ENCODE measurements at regions not wholly inside any gene's neighbourhood (a gene's known extent, or its start where the extent isn't known, plus 50 kb on each side); places are given as distances from the start of the nearest gene placed in this dataset.

GRCh38 chr16:5603836-5604235 is 506.2 kb upstream of the EEF2KMT start:
- Histone ChIP-seq H3K9ac (ENCODE audit: low read length) (no peak overlapping the region), H3K18ac (ENCODE audit: low read length) (no peak overlapping the region), H3K79me2 (ENCODE audit: control insufficient read depth, insufficient read depth, low read length, poor library complexity) (no peaks in the 10 kb centered on the region), H4K12ac (ENCODE audit: low read depth, low read length) (no peak overlapping the region), H3K27me3 (ENCODE audit: insufficient read depth, low read length) (no peaks in the 10 kb centered on the region), H2AK5ac (ENCODE audit: low read length) (no peak overlapping the region), H3K4me3 (ENCODE audit: low read depth, low read length) (no peak overlapping the region), H4K91ac (ENCODE audit: low read depth, low read length) (no peak overlapping the region), H2AFZ (ENCODE audit: insufficient read depth, low read length, poor library complexity) (no peak overlapping the region), H3K27ac (ENCODE audit: low read depth, low read length) (no peak overlapping the region), H3K14ac (ENCODE audit: low read length) (no peak overlapping the region), H3K23ac (ENCODE audit: low read length) (no peak overlapping the region), H3K79me1 (ENCODE audit: low read length) (no peaks in the 10 kb centered on the region), H3K9me3 (ENCODE audit: insufficient read depth, low read depth, low read length) (no peaks in the 10 kb centered on the region), H2BK5ac (ENCODE audit: low read depth, low read length, poor library complexity) (no peak overlapping the region), H2BK120ac (ENCODE audit: insufficient read depth, low read length, poor library complexity) (no peak overlapping the region), H4K8ac (ENCODE audit: low read depth, low read length) (no peak overlapping the region), H2BK12ac (ENCODE audit: low read length) (no peak overlapping the region), H3K36me3 (ENCODE audit: control insufficient read depth in 1 of 2, insufficient read depth in 2 of 2, low read length in 2 of 2) (no peaks in the 10 kb centered on the region), H3K4me1 (ENCODE audit: control insufficient read depth in 1 of 2, insufficient read depth in 2 of 2, low read length in 2 of 2) (no peaks in the 10 kb centered on the region), H3K4me2 (ENCODE audit: low read length) (no peak overlapping the region), H3K4ac (ENCODE audit: low read depth, low read length) (no peak overlapping the region)
- DNase-seq, result no peak
- no CpG with 5 or more reads among the region's 4 CpGs for WGBS (ENCODE audit: extremely low coverage, insufficient coverage, insufficient read length)

- H3K79me1 ChIP-seq (ENCODE audit: low read length), result no peaks in the 10 kb centered on the region
- DNase-seq, result no peak
- H3K23ac ChIP-seq (ENCODE audit: low read length), result no peak overlapping the region
- WGBS (ENCODE audit: extremely low coverage, insufficient coverage, insufficient read length), result no CpG with 5 or more reads among the region's 1 CpG
- no peak overlapping the region for H4K8ac ChIP-seq (ENCODE audit: low read depth, low read length)
- H3K14ac ChIP-seq (ENCODE audit: low read length), result no peak overlapping the region
- H2BK5ac ChIP-seq (ENCODE audit: low read depth, low read length, poor library complexity), result no peak overlapping the region
- H3K18ac ChIP-seq (ENCODE audit: low read length), result no peak overlapping the region
- no peaks in the 10 kb centered on the region for H3K36me3 ChIP-seq (ENCODE audit: control insufficient read depth in 1 of 2, insufficient read depth in 2 of 2, low read length in 2 of 2)
- no peaks in the 10 kb centered on the region for H3K4me1 ChIP-seq (ENCODE audit: control insufficient read depth in 1 of 2, insufficient read depth in 2 of 2, low read length in 2 of 2)
- no peaks in the 10 kb centered on the region for H3K27me3 ChIP-seq (ENCODE audit: insufficient read depth, low read length)
- H3K79me2 ChIP-seq (ENCODE audit: control insufficient read depth, insufficient read depth, low read length, poor library complexity), result no peaks in the 10 kb centered on the region
- H3K4ac ChIP-seq (ENCODE audit: low read depth, low read length), result no peak overlapping the region
- no peak overlapping the region for H2BK12ac ChIP-seq (ENCODE audit: low read length)
- H4K12ac ChIP-seq (ENCODE audit: low read depth, low read length), result no peak overlapping the region
- H3K4me3 ChIP-seq (ENCODE audit: low read depth, low read length), result no peak overlapping the region
- H3K9ac ChIP-seq (ENCODE audit: low read length), result no peak overlapping the region
- H2BK120ac ChIP-seq (ENCODE audit: insufficient read depth, low read length, poor library complexity), result no peak overlapping the region
- H4K91ac ChIP-seq (ENCODE audit: low read depth, low read length), result no peak overlapping the region
- H3K27ac ChIP-seq (ENCODE audit: low read depth, low read length), result no peak overlapping the region
- no peak overlapping the region for H2AFZ ChIP-seq (ENCODE audit: insufficient read depth, low read length, poor library complexity)
- peaks cover 3% of the 10 kb centered on the region for H3K9me3 ChIP-seq (ENCODE audit: insufficient read depth, low read depth, low read length)
- no peak overlapping the region for H2AK5ac ChIP-seq (ENCODE audit: low read length)
- H3K4me2 ChIP-seq (ENCODE audit: low read length), result no peak overlapping the region
These were observed 504.4 kb upstream of the EEF2KMT start for GRCh38 chr16:5601957-5602356.

- Histone ChIP-seq H2AFZ (ENCODE audit: insufficient read depth, low read length, poor library complexity) (no peak overlapping the region), H3K79me2 (ENCODE audit: control insufficient read depth, insufficient read depth, low read length, poor library complexity) (no peaks in the 10 kb centered on the region), H3K36me3 (ENCODE audit: control insufficient read depth in 1 of 2, insufficient read depth in 2 of 2, low read length in 2 of 2) (no peaks in the 10 kb centered on the region), H2BK120ac (ENCODE audit: insufficient read depth, low read length, poor library complexity) (no peak overlapping the region), H2AK5ac (ENCODE audit: low read length) (no peak overlapping the region), H3K23ac (ENCODE audit: low read length) (no peak overlapping the region), H4K91ac (ENCODE audit: low read depth, low read length) (no peak overlapping the region), H3K9me3 (ENCODE audit: insufficient read depth, low read depth, low read length) (peaks cover 3% of the 10 kb centered on the region), H3K18ac (ENCODE audit: low read length) (no peak overlapping the region), H3K14ac (ENCODE audit: low read length) (no peak overlapping the region), H3K79me1 (ENCODE audit: low read length) (no peaks in the 10 kb centered on the region), H3K9ac (ENCODE audit: low read length) (no peak overlapping the region), H3K4me2 (ENCODE audit: low read length) (no peak overlapping the region), H2BK5ac (ENCODE audit: low read depth, low read length, poor library complexity) (no peak overlapping the region), H4K12ac (ENCODE audit: low read depth, low read length) (no peak overlapping the region), H3K4ac (ENCODE audit: low read depth, low read length) (no peak overlapping the region), H2BK12ac (ENCODE audit: low read length) (no peak overlapping the region), H3K4me1 (ENCODE audit: control insufficient read depth in 1 of 2, insufficient read depth in 2 of 2, low read length in 2 of 2) (no peaks in the 10 kb centered on the region), H3K4me3 (ENCODE audit: low read depth, low read length) (no peak overlapping the region), H4K8ac (ENCODE audit: low read depth, low read length) (no peak overlapping the region), H3K27ac (ENCODE audit: low read depth, low read length) (no peak overlapping the region), H3K27me3 (ENCODE audit: insufficient read depth, low read length) (no peaks in the 10 kb centered on the region)
- no CpG with 5 or more reads among the region's 7 CpGs for WGBS (ENCODE audit: extremely low coverage, insufficient coverage, insufficient read length)
- no peak for DNase-seq
These were observed 501.2 kb upstream of the EEF2KMT start for GRCh38 chr16:5598793-5599192.

GRCh38 chr16:5595849-5596248 is 498.3 kb upstream of the EEF2KMT start:
- peaks cover 3% of the 10 kb centered on the region for H3K9me3 ChIP-seq (ENCODE audit: insufficient read depth, low read depth, low read length)
- no peak for DNase-seq
- no peak overlapping the region for H3K4me2 ChIP-seq (ENCODE audit: low read length)
- H3K14ac ChIP-seq (ENCODE audit: low read length), result no peak overlapping the region
- no peak overlapping the region for H2BK5ac ChIP-seq (ENCODE audit: low read depth, low read length, poor library complexity)
- no peak overlapping the region for H2AK5ac ChIP-seq (ENCODE audit: low read length)
- no CpG with 5 or more reads among the region's 3 CpGs for WGBS (ENCODE audit: extremely low coverage, insufficient coverage, insufficient read length)
- H4K12ac ChIP-seq (ENCODE audit: low read depth, low read length), result no peak overlapping the region
- no peak overlapping the region for H2BK12ac ChIP-seq (ENCODE audit: low read length)
- no peak overlapping the region for H2AFZ ChIP-seq (ENCODE audit: insufficient read depth, low read length, poor library complexity)
- no peaks in the 10 kb centered on the region for H3K4me1 ChIP-seq (ENCODE audit: control insufficient read depth in 1 of 2, insufficient read depth in 2 of 2, low read length in 2 of 2)
- H3K27me3 ChIP-seq (ENCODE audit: insufficient read depth, low read length), result no peaks in the 10 kb centered on the region
- no peak overlapping the region for H3K4ac ChIP-seq (ENCODE audit: low read depth, low read length)
- no peak overlapping the region for H4K8ac ChIP-seq (ENCODE audit: low read depth, low read length)
- no peaks in the 10 kb centered on the region for H3K79me2 ChIP-seq (ENCODE audit: control insufficient read depth, insufficient read depth, low read length, poor library complexity)
- no peak overlapping the region for H3K27ac ChIP-seq (ENCODE audit: low read depth, low read length)
- H3K18ac ChIP-seq (ENCODE audit: low read length), result no peak overlapping the region
- H3K23ac ChIP-seq (ENCODE audit: low read length), result no peak overlapping the region
- H3K36me3 ChIP-seq (ENCODE audit: control insufficient read depth in 1 of 2, insufficient read depth in 2 of 2, low read length in 2 of 2), result no peaks in the 10 kb centered on the region
- no peak overlapping the region for H3K4me3 ChIP-seq (ENCODE audit: low read depth, low read length)
- no peak overlapping the region for H4K91ac ChIP-seq (ENCODE audit: low read depth, low read length)
- no peak overlapping the region for H3K9ac ChIP-seq (ENCODE audit: low read length)
- no peak overlapping the region for H2BK120ac ChIP-seq (ENCODE audit: insufficient read depth, low read length, poor library complexity)
- H3K79me1 ChIP-seq (ENCODE audit: low read length), result no peaks in the 10 kb centered on the region
